ENCODE measurements at regions not wholly inside any gene's neighbourhood (a gene's known extent, or its start where the extent isn't known, plus 50 kb on each side); places are given as distances from the start of the nearest gene placed in this dataset.

DNA sequence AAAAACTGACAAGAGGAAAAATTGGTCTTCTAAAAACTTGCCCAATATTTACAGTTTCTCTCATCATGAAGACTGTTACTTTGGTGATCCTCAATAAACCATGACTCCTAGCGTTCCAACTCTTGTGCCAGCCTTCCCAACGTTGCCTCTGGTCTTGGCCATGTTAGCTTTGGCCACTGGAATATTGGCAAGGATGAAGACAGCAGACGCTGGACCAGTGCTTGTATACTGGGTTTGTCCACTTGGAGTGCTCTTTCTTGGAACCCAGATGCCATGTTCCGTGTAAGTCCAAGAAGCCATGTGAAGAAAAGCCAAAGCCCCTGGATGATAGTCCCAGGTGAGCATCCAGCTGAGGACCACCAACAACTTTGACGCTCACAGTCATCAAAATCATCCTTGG, 379.6 kb downstream of the NUAK1 start:
- no peak overlapping the region for H3K9ac ChIP-seq (ENCODE audit: insufficient read depth, low read length, poor library complexity, severe bottlenecking)
- Mint-ChIP-seq H3K4me1 (no peaks in the 10 kb centered on the region), H3K27ac (no peak overlapping the region), H3K4me3 (no peak overlapping the region), H3K36me3 (no peaks in the 10 kb centered on the region), H3K9me3 (peaks cover 0 to 8% (median 0%) of the 10 kb centered on the region in 7 donors), H3K27me3 (ENCODE audit: low read depth in 3 of 3) (peaks cover 3 to 8% (median 4%) of the 10 kb centered on the region in 3 donors)
- 91% methylated on average over 4 of the region's 5 CpGs for WGBS (ENCODE audit: insufficient coverage)
- no peaks in the 10 kb centered on the region for H3K27me3 ChIP-seq (ENCODE audit: control insufficient read depth in 2 of 2, insufficient read depth in 2 of 2, low read length in 2 of 2)
- H3K4me2 ChIP-seq (replicated peaks; ENCODE audit: extremely low read depth, low read length, poor library complexity, severe bottlenecking): no peak overlapping the region
- intact Hi-C loops (cut with micrococcal nuclease): no loop called here
- TF ChIP-seq, protein P1, sequence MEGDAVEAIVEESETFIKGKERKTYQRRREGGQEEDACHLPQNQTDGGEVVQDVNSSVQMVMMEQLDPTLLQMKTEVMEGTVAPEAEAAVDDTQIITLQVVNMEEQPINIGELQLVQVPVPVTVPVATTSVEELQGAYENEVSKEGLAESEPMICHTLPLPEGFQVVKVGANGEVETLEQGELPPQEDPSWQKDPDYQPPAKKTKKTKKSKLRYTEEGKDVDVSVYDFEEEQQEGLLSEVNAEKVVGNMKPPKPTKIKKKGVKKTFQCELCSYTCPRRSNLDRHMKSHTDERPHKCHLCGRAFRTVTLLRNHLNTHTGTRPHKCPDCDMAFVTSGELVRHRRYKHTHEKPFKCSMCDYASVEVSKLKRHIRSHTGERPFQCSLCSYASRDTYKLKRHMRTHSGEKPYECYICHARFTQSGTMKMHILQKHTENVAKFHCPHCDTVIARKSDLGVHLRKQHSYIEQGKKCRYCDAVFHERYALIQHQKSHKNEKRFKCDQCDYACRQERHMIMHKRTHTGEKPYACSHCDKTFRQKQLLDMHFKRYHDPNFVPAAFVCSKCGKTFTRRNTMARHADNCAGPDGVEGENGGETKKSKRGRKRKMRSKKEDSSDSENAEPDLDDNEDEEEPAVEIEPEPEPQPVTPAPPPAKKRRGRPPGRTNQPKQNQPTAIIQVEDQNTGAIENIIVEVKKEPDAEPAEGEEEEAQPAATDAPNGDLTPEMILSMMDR (IDR thresholded peaks at IDR 0.05): no peak
- H3K79me2 ChIP-seq (ENCODE audit: insufficient read depth, low read length): no peaks in the 10 kb centered on the region
- H3K9me3 ChIP-seq (replicated peaks in 1 of 2; ENCODE audit: control insufficient read depth in 1 of 2, insufficient read depth in 1 of 2, low read length in 2 of 2): no peaks in the 10 kb centered on the region
- no peak overlapping the region for H2AFZ ChIP-seq (ENCODE audit: insufficient read depth, low read depth, low read length, poor library complexity, severe bottlenecking)
- no peak for DNase-seq
- no peaks in the 10 kb centered on the region for H3K36me3 ChIP-seq (replicated peaks in 1 of 2; ENCODE audit: control insufficient read depth in 1 of 2, insufficient read depth in 2 of 2, low read length in 2 of 2)
- H4K20me1 ChIP-seq (ENCODE audit: insufficient read depth, low read length): no peaks in the 10 kb centered on the region
- H3K4me3 ChIP-seq (replicated peaks in 1 of 3; ENCODE audit: low read depth in 2 of 3, low read length in 3 of 3): no peak overlapping the region
- no peaks in the 10 kb centered on the region for H3K4me1 ChIP-seq (ENCODE audit: control insufficient read depth in 1 of 2, insufficient read depth in 2 of 2, low read length in 2 of 2)
- no peak overlapping the region for H3K27ac ChIP-seq (ENCODE audit: low read depth in 1 of 2, low read length in 2 of 2)

DNA sequence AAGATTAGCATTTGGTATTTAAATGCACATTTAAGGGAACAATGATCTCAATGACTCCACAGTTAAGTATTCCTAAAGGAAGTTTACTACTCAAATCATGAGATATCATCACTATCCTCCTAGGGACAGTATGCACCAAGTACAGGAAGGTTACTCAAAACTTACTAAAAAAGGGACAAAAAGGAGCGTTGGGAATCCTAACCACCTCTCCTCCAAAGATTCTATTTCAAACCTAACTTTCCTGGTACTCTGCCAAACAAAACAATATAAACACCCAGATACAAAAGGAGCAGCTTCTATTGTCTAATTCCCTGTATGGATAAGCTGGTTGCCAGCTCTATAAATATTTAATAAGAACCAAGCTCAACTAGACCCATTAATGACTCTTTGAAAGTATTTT, 377.7 kb downstream of the NUAK1 start:
- Mint-ChIP-seq H3K36me3 (no peaks in the 10 kb centered on the region), H3K27me3 (ENCODE audit: low read depth in 3 of 3) (peaks cover 8 to 10% (median 9%) of the 10 kb centered on the region in 3 donors), H3K27ac (no peak overlapping the region), H3K4me3 (no peak overlapping the region), H3K9me3 (peaks cover 0 to 8% (median 0%) of the 10 kb centered on the region in 7 donors), H3K4me1 (no peaks in the 10 kb centered on the region)
- peaks cover 0 to 8% of the 10 kb centered on the region in 2 donors for H3K27me3 ChIP-seq (ENCODE audit: control insufficient read depth in 2 of 2, insufficient read depth in 2 of 2, low read length in 2 of 2)
- no peak overlapping the region for H3K9ac ChIP-seq (ENCODE audit: insufficient read depth, low read length, poor library complexity, severe bottlenecking)
- TF ChIP-seq, protein P1 (IDR thresholded peaks at IDR 0.05): no peak
- no peaks in the 10 kb centered on the region for H3K36me3 ChIP-seq (replicated peaks in 1 of 2; ENCODE audit: control insufficient read depth in 1 of 2, insufficient read depth in 2 of 2, low read length in 2 of 2)
- no peak overlapping the region for H3K4me2 ChIP-seq (replicated peaks; ENCODE audit: extremely low read depth, low read length, poor library complexity, severe bottlenecking)
- WGBS (ENCODE audit: insufficient coverage): 100% methylated on average over 1 of the region's 1 CpG
- H3K27ac ChIP-seq (ENCODE audit: low read depth in 1 of 2, low read length in 2 of 2): no peak overlapping the region
- H3K79me2 ChIP-seq (ENCODE audit: insufficient read depth, low read length): no peaks in the 10 kb centered on the region
- intact Hi-C loops (cut with micrococcal nuclease): no loop called here
- no peaks in the 10 kb centered on the region for H3K4me1 ChIP-seq (ENCODE audit: control insufficient read depth in 1 of 2, insufficient read depth in 2 of 2, low read length in 2 of 2)
- no peaks in the 10 kb centered on the region for H4K20me1 ChIP-seq (ENCODE audit: insufficient read depth, low read length)
- no peak overlapping the region for H2AFZ ChIP-seq (ENCODE audit: insufficient read depth, low read depth, low read length, poor library complexity, severe bottlenecking)
- H3K4me3 ChIP-seq (replicated peaks in 1 of 3; ENCODE audit: low read depth in 2 of 3, low read length in 3 of 3): no peak overlapping the region
- no peak for DNase-seq
- H3K9me3 ChIP-seq (replicated peaks in 1 of 2; ENCODE audit: control insufficient read depth in 1 of 2, insufficient read depth in 1 of 2, low read length in 2 of 2): no peaks in the 10 kb centered on the region
